WERI-Rb-1 (cell line): ENCODE measurements at regions not wholly inside any gene's neighbourhood (a gene's known extent, or its start where the extent isn't known, plus 50 kb on each side); places are given as distances from the start of the nearest gene placed in this dataset.

Source experiments
- DNase-seq: peaks from one replicate; pipeline ENCODE4 v3.0.0-alpha.2; 2020
- H3K27ac ChIP-seq: fragments of 250-450 bp; sonication (Bioruptor Pico); 2 replicates; pipeline ENCODE4 v1.5.1; 2020; ENCODE audit warnings: mild to moderate bottlenecking, moderate library complexity
- H3K27me3 ChIP-seq: fragments of 250-450 bp; sonication (Bioruptor Pico); 2 replicates; pipeline ENCODE4 v1.5.1; 2021; ENCODE audit warnings: mild to moderate bottlenecking, low read depth, moderate library complexity; ENCODE audit not compliant: insufficient read depth, severe bottlenecking
- H3K36me3 ChIP-seq: fragments of 250-450 bp; sonication (Bioruptor Pico); 2 replicates; pipeline ENCODE4 v1.5.1; 2020; ENCODE audit warnings: mild to moderate bottlenecking, moderate library complexity
- H3K4me3 ChIP-seq: 2 replicates; pipeline ENCODE4 v1.5.1; 2011; ENCODE audit warnings: low read depth, mild to moderate bottlenecking, control low read depth, low read length
- H3K9me3 ChIP-seq: fragments of 250-450 bp; sonication (Bioruptor Pico); 2 replicates; pipeline ENCODE4 v1.5.1; 2021; ENCODE audit warnings: mild to moderate bottlenecking, moderate library complexity; ENCODE audit not compliant: severe bottlenecking
- TF ChIP-seq, protein P1 (sequence below): IDR thresholded peaks from 2 replicates; pipeline ENCODE4 v1.5.1; 2011; ENCODE audit warnings: low read depth, mild to moderate bottlenecking, control low read depth, inconsistent platforms, low read length

DNA sequence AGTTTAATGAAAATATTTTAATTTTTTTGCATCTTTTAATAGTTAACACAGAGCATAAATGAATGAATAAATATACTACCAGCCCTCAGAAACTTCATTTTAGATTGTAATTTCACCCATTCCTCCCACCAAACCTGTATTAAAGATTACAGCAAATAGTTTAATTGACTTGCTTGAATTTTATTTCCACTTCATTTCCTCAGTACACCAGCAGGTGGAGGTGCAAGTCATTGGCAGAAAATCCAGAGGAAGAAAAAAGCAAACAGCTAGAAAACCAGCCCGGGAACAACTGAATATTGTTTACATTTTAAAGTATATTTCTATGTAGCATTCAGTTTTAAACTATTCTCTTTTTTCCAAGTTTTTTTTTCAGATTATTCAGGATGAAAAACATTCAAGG is 177.8 kb downstream of the OLFM4 start:
- H3K9me3 ChIP-seq, result no peaks in the 10 kb centered on the region
- H3K36me3 ChIP-seq, result no peaks in the 10 kb centered on the region
- H3K27me3 ChIP-seq, result no peaks in the 10 kb centered on the region
- H3K27ac ChIP-seq, result no peak overlapping the region
- TF ChIP-seq, protein P1, sequence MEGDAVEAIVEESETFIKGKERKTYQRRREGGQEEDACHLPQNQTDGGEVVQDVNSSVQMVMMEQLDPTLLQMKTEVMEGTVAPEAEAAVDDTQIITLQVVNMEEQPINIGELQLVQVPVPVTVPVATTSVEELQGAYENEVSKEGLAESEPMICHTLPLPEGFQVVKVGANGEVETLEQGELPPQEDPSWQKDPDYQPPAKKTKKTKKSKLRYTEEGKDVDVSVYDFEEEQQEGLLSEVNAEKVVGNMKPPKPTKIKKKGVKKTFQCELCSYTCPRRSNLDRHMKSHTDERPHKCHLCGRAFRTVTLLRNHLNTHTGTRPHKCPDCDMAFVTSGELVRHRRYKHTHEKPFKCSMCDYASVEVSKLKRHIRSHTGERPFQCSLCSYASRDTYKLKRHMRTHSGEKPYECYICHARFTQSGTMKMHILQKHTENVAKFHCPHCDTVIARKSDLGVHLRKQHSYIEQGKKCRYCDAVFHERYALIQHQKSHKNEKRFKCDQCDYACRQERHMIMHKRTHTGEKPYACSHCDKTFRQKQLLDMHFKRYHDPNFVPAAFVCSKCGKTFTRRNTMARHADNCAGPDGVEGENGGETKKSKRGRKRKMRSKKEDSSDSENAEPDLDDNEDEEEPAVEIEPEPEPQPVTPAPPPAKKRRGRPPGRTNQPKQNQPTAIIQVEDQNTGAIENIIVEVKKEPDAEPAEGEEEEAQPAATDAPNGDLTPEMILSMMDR, result peak; percentile 9; the same call in 1 of the 2 replicates
- H3K4me3 ChIP-seq, result no peak overlapping the region
- DNase-seq, result no peak

DNA sequence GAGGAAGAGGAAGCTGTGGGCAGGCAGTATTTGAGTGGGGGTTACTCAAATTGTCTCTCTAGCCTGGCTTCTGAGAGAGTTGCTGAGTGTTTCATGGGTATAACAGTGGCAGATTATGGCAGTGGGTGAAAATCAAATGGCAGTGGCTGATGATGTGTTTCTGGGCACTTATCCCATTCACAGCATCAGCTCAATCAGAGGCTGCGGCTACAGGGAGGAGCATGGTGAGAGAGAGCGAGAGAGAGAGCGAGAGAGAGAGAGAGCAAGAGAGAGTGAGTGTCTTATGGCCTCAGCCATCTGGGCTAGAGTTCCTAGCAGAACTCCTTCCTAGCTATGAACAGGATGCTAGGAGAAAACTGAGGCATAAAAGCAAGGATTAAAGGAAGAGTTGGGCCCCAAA is 178.9 kb downstream of the OLFM4 start:
- Histone ChIP-seq H3K27me3 (no peaks in the 10 kb centered on the region), H3K9me3 (no peaks in the 10 kb centered on the region), H3K27ac (no peak overlapping the region), H3K36me3 (no peaks in the 10 kb centered on the region), H3K4me3 (no peak overlapping the region)
- DNase-seq, result no peak
- TF ChIP-seq, protein P1, result no peak

DNA sequence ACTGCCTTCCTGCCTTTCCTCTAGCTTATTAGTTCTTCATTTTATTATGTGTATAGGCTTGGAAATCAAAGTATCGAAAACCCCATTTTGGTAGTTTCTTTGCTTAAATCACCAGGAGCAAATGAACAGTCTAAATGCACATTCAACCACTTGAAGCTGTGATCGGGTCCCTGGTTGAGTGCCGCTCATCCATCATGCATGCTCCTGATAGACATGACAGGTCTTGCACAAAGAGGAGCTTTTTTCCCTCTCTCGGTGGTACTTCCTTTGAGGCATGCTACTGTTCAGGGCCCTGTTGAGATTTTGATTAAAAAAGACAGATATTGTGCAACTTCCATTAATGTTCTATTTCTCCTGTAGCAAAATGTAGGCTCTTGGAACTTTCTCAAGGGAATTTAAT is 185.8 kb downstream of the OLFM4 start:
- Histone ChIP-seq H3K27ac (no peak overlapping the region), H3K36me3 (no peaks in the 10 kb centered on the region), H3K27me3 (no peaks in the 10 kb centered on the region), H3K9me3 (no peaks in the 10 kb centered on the region), H3K4me3 (no peak overlapping the region)
- TF ChIP-seq, protein P1, result no peak
- DNase-seq, result no peak

DNA sequence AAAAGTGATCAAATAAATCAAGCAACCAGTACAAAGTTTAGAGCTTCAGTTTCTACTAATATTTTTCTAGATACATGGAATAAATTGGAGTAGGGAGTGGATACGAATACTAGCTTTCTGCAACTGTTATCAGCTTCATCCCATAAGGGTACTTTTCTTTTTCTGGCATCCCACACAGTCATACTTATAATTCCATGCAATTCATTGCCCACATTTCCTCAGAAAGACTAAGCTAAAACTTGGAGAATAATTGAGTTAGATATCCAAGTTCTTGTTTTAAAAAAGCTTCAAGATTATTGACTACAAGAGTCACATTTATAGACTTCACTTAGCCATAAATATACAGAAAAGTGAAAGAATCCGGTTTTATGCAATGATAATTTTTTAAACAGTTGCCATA is 186.9 kb downstream of the OLFM4 start:
- Histone ChIP-seq H3K36me3 (no peaks in the 10 kb centered on the region), H3K27me3 (no peaks in the 10 kb centered on the region), H3K9me3 (no peaks in the 10 kb centered on the region), H3K4me3 (no peak overlapping the region), H3K27ac (peak overlapping the region; percentile 76)
- no peak for DNase-seq
- TF ChIP-seq, protein P1, result no peak

DNA sequence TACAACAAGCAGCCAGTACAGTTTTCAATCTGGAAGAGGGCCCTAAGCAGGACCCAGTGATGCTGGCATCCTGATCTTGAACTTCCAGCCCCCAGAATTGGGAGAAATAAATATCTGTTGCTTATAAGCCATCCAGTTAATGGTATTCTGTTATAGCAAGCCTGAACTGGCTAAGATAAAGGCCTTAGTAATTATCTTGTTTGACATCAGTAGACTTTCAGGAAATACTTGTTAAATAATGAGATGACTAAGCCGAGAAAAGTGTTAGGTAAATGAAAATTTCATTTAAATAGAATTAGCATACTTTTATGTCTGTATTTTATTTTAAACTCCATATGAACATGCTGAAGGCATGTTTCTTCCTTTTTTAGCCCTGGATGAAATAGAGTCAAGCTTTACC is 188.2 kb downstream of the OLFM4 start:
- no peaks in the 10 kb centered on the region for H3K36me3 ChIP-seq
- TF ChIP-seq, protein P1, result no peak
- DNase-seq, result no peak

DNA sequence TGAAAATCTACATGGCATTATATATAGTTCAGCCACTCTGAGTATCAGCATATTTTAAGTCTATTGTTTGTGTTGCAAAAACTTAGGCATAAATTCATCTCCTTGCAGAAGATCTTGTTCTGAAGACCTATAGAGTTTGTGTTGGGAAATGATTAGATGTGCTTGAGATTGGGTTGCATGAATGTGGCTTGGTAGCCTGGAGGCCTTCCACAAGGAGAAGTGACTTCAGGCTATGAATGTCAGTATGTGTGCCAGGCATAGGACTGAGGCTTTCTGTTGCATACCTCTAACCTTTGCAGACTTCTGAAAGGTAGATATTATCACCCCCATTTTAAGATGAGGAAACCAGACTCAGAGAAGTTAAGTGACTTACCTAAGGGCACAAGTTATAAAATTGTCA is 188.6 kb downstream of the OLFM4 start:
- Histone ChIP-seq H3K27ac (peak overlapping the region; percentile 76; the same call in 1 of the 2 replicates), H3K36me3 (no peaks in the 10 kb centered on the region), H3K4me3 (no peak overlapping the region), H3K27me3 (no peaks in the 10 kb centered on the region), H3K9me3 (no peaks in the 10 kb centered on the region)
- DNase-seq, result no peak
- TF ChIP-seq, protein P1, result no peak

More for the DNA sequence above, 188.2 kb downstream of the OLFM4 start:
- no peaks in the 10 kb centered on the region for H3K27me3 ChIP-seq
- peak overlapping the region; percentile 76 for H3K27ac ChIP-seq
- no peak overlapping the region for H3K4me3 ChIP-seq
- no peaks in the 10 kb centered on the region for H3K9me3 ChIP-seq
